ENCODE measurements at regions not wholly inside any gene's neighbourhood (a gene's known extent, or its start where the extent isn't known, plus 50 kb on each side); places are given as distances from the start of the nearest gene placed in this dataset.
A peak's percentile ranks its signal among the peaks of the same experiment; 100 is the strongest.
"Not testable (repeated sequence)": the region's sequence is repeated elsewhere in the genome, so short reads cannot be mapped to it uniquely, and the experiment has no call there.

GRCh38 chr11:11208994-11209393, 144.1 kb downstream of the CSNK2A3 start:
- Histone ChIP-seq H3K9me3 (ENCODE audit: control insufficient read depth in 2 of 2, low read length in 2 of 2) (peaks cover 0 to 2% of the 10 kb centered on the region in 2 donors), H3K9ac (ENCODE audit: low read length in 2 of 2) (no peak overlapping the region), H3K27ac (ENCODE audit: low read length) (no peak overlapping the region), H3K36me3 (ENCODE audit: control insufficient read depth in 2 of 2, insufficient read depth in 2 of 2, low read length in 2 of 2) (no peaks in the 10 kb centered on the region), H3K27me3 (ENCODE audit: control insufficient read depth in 1 of 2, insufficient read depth in 2 of 2, low read length in 2 of 2) (no peaks in the 10 kb centered on the region), H3K4me3 (ENCODE audit: low read length in 2 of 2) (no peak overlapping the region), H3K4me1 (ENCODE audit: control insufficient read depth, insufficient read depth, low read length) (peaks cover 18% of the 10 kb centered on the region)

GRCh38 chr11:11207428-11207827, 145.6 kb downstream of the CSNK2A3 start:
- H3K9me3 ChIP-seq (ENCODE audit: control insufficient read depth in 2 of 2, low read length in 2 of 2): peaks cover 0 to 2% of the 10 kb centered on the region in 2 donors
- no peaks in the 10 kb centered on the region for H3K36me3 ChIP-seq (ENCODE audit: control insufficient read depth in 2 of 2, insufficient read depth in 2 of 2, low read length in 2 of 2)
- H3K27ac ChIP-seq (ENCODE audit: low read length): no peak overlapping the region
- H3K4me1 ChIP-seq (ENCODE audit: control insufficient read depth, insufficient read depth, low read length): peaks cover 12% of the 10 kb centered on the region
- no peak overlapping the region for H3K4me3 ChIP-seq (ENCODE audit: low read length in 2 of 2)
- no peak overlapping the region for H3K9ac ChIP-seq (ENCODE audit: low read length in 2 of 2)
- H3K27me3 ChIP-seq (ENCODE audit: control insufficient read depth in 1 of 2, insufficient read depth in 2 of 2, low read length in 2 of 2): no peaks in the 10 kb centered on the region

- Histone ChIP-seq H3K27me3 (ENCODE audit: control insufficient read depth in 1 of 2, insufficient read depth in 2 of 2, low read length in 2 of 2) (no peaks in the 10 kb centered on the region), H3K9me3 (ENCODE audit: control insufficient read depth in 2 of 2, low read length in 2 of 2) (peaks cover 0 to 2% of the 10 kb centered on the region in 2 donors), H3K4me3 (ENCODE audit: low read length in 2 of 2) (no peak overlapping the region), H3K36me3 (ENCODE audit: control insufficient read depth in 2 of 2, insufficient read depth in 2 of 2, low read length in 2 of 2) (no peaks in the 10 kb centered on the region), H3K4me1 (ENCODE audit: control insufficient read depth, insufficient read depth, low read length) (peaks cover 6% of the 10 kb centered on the region), H3K27ac (ENCODE audit: low read length) (no peak overlapping the region), H3K9ac (ENCODE audit: low read length in 2 of 2) (no peak overlapping the region)
Measured at GRCh38 chr11:11206484-11206883, 146.6 kb downstream of the CSNK2A3 start.

- Histone ChIP-seq H3K4me3 (ENCODE audit: low read length in 2 of 2) (no peak overlapping the region), H3K9me3 (ENCODE audit: control insufficient read depth in 2 of 2, low read length in 2 of 2) (peaks cover 0 to 2% of the 10 kb centered on the region in 2 donors), H3K27ac (ENCODE audit: low read length) (no peak overlapping the region), H3K36me3 (ENCODE audit: control insufficient read depth in 2 of 2, insufficient read depth in 2 of 2, low read length in 2 of 2) (no peaks in the 10 kb centered on the region), H3K27me3 (ENCODE audit: control insufficient read depth in 1 of 2, insufficient read depth in 2 of 2, low read length in 2 of 2) (no peaks in the 10 kb centered on the region), H3K9ac (ENCODE audit: low read length in 2 of 2) (no peak overlapping the region), H3K4me1 (ENCODE audit: control insufficient read depth, insufficient read depth, low read length) (no peaks in the 10 kb centered on the region)
Measured at GRCh38 chr11:11202885-11203284, 150.2 kb downstream of the CSNK2A3 start.

- not testable (repeated sequence) for H3K36me3 ChIP-seq (ENCODE audit: control insufficient read depth in 2 of 2, insufficient read depth in 2 of 2, low read length in 2 of 2); H3K4me3 ChIP-seq (ENCODE audit: low read length in 2 of 2); H3K27ac ChIP-seq (ENCODE audit: low read length); H3K27me3 ChIP-seq (ENCODE audit: control insufficient read depth in 1 of 2, insufficient read depth in 2 of 2, low read length in 2 of 2); H3K9ac ChIP-seq (ENCODE audit: low read length in 2 of 2); H3K4me1 ChIP-seq (ENCODE audit: control insufficient read depth, insufficient read depth, low read length); H3K9me3 ChIP-seq (ENCODE audit: control insufficient read depth in 2 of 2, low read length in 2 of 2)
Measured at GRCh38 chr11:11201302-11201701, 151.7 kb downstream of the CSNK2A3 start.

GRCh38 chr11:11192541-11192940, 160.5 kb downstream of the CSNK2A3 start:
- Histone ChIP-seq H3K27me3 (ENCODE audit: control insufficient read depth in 1 of 2, insufficient read depth in 2 of 2, low read length in 2 of 2) (no peaks in the 10 kb centered on the region), H3K9ac (ENCODE audit: low read length in 2 of 2) (no peak overlapping the region), H3K9me3 (ENCODE audit: control insufficient read depth in 2 of 2, low read length in 2 of 2) (no peaks in the 10 kb centered on the region), H3K27ac (ENCODE audit: low read length) (no peak overlapping the region), H3K4me1 (ENCODE audit: control insufficient read depth, insufficient read depth, low read length) (no peaks in the 10 kb centered on the region), H3K36me3 (ENCODE audit: control insufficient read depth in 2 of 2, insufficient read depth in 2 of 2, low read length in 2 of 2) (no peaks in the 10 kb centered on the region), H3K4me3 (ENCODE audit: low read length in 2 of 2) (no peak overlapping the region)

- Histone ChIP-seq H3K4me1 (ENCODE audit: control insufficient read depth, insufficient read depth, low read length) (no peaks in the 10 kb centered on the region), H3K4me3 (ENCODE audit: low read length in 2 of 2) (no peak overlapping the region), H3K9me3 (ENCODE audit: control insufficient read depth in 2 of 2, low read length in 2 of 2) (no peaks in the 10 kb centered on the region), H3K9ac (ENCODE audit: low read length in 2 of 2) (no peak overlapping the region), H3K27me3 (ENCODE audit: control insufficient read depth in 1 of 2, insufficient read depth in 2 of 2, low read length in 2 of 2) (no peaks in the 10 kb centered on the region), H3K27ac (ENCODE audit: low read length) (no peak overlapping the region), H3K36me3 (ENCODE audit: control insufficient read depth in 2 of 2, insufficient read depth in 2 of 2, low read length in 2 of 2) (no peaks in the 10 kb centered on the region)
Measured at GRCh38 chr11:11189506-11189905, 163.5 kb downstream of the CSNK2A3 start.

- H3K4me1 ChIP-seq (ENCODE audit: control insufficient read depth, insufficient read depth, low read length): no peaks in the 10 kb centered on the region
- H3K27me3 ChIP-seq (ENCODE audit: control insufficient read depth in 1 of 2, insufficient read depth in 2 of 2, low read length in 2 of 2): no peaks in the 10 kb centered on the region
- no peaks in the 10 kb centered on the region for H3K9me3 ChIP-seq (ENCODE audit: control insufficient read depth in 2 of 2, low read length in 2 of 2)
- H3K9ac ChIP-seq (ENCODE audit: low read length in 2 of 2): no peak overlapping the region
- H3K27ac ChIP-seq (ENCODE audit: low read length): no peak overlapping the region
- H3K36me3 ChIP-seq (ENCODE audit: control insufficient read depth in 2 of 2, insufficient read depth in 2 of 2, low read length in 2 of 2): no peaks in the 10 kb centered on the region
- no peak overlapping the region for H3K4me3 ChIP-seq (ENCODE audit: low read length in 2 of 2)
Measured at GRCh38 chr11:11186249-11186648, 166.8 kb downstream of the CSNK2A3 start.

- H3K4me3 ChIP-seq (ENCODE audit: low read length in 2 of 2): no peak overlapping the region
- no peaks in the 10 kb centered on the region for H3K36me3 ChIP-seq (ENCODE audit: control insufficient read depth in 2 of 2, insufficient read depth in 2 of 2, low read length in 2 of 2)
- H3K27ac ChIP-seq (ENCODE audit: low read length): no peak overlapping the region
- H3K27me3 ChIP-seq (ENCODE audit: control insufficient read depth in 1 of 2, insufficient read depth in 2 of 2, low read length in 2 of 2): no peaks in the 10 kb centered on the region
- H3K9me3 ChIP-seq (ENCODE audit: control insufficient read depth in 2 of 2, low read length in 2 of 2): no peaks in the 10 kb centered on the region
- peaks cover 18% of the 10 kb centered on the region for H3K4me1 ChIP-seq (ENCODE audit: control insufficient read depth, insufficient read depth, low read length)
- no peak overlapping the region for H3K9ac ChIP-seq (ENCODE audit: low read length in 2 of 2)
Measured at GRCh38 chr11:11182261-11182660, 170.8 kb downstream of the CSNK2A3 start.

GRCh38 chr11:11178671-11179638, 174.1 kb downstream of the CSNK2A3 start:
- Histone ChIP-seq H3K9ac (ENCODE audit: low read length in 2 of 2) (no peak overlapping the region), H3K27me3 (ENCODE audit: control insufficient read depth in 1 of 2, insufficient read depth in 2 of 2, low read length in 2 of 2) (no peaks in the 10 kb centered on the region), H3K9me3 (ENCODE audit: control insufficient read depth in 2 of 2, low read length in 2 of 2) (no peaks in the 10 kb centered on the region), H3K27ac (ENCODE audit: low read length) (peak overlapping the region; percentile 19), H3K36me3 (ENCODE audit: control insufficient read depth in 2 of 2, insufficient read depth in 2 of 2, low read length in 2 of 2) (no peaks in the 10 kb centered on the region), H3K4me1 (ENCODE audit: control insufficient read depth, insufficient read depth, low read length) (peaks cover 19% of the 10 kb centered on the region), H3K4me3 (ENCODE audit: low read length in 2 of 2) (no peak overlapping the region)

- Histone ChIP-seq H3K36me3 (ENCODE audit: control insufficient read depth in 2 of 2, insufficient read depth in 2 of 2, low read length in 2 of 2) (no peaks in the 10 kb centered on the region), H3K27ac (ENCODE audit: low read length) (no peak overlapping the region), H3K9me3 (ENCODE audit: control insufficient read depth in 2 of 2, low read length in 2 of 2) (no peaks in the 10 kb centered on the region), H3K9ac (ENCODE audit: low read length in 2 of 2) (no peak overlapping the region), H3K27me3 (ENCODE audit: control insufficient read depth in 1 of 2, insufficient read depth in 2 of 2, low read length in 2 of 2) (no peaks in the 10 kb centered on the region), H3K4me3 (ENCODE audit: low read length in 2 of 2) (no peak overlapping the region), H3K4me1 (ENCODE audit: control insufficient read depth, insufficient read depth, low read length) (peaks cover 20% of the 10 kb centered on the region)
Measured at GRCh38 chr11:11177156-11177808, 175.8 kb downstream of the CSNK2A3 start.

Data from stomach smooth muscle (tissue), 2 donors.